A549 (cell line): ENCODE measurements at regions not wholly inside any gene's neighbourhood (a gene's known extent, or its start where the extent isn't known, plus 50 kb on each side); places are given as distances from the start of the nearest gene placed in this dataset.

ENCODE experiments used
- ATAC-seq, 2 experiments: fragments of 200-7000 bp in 1 of 2; fragments of >200 bp in 1 of 2; cut with Nextera tagmentation in 1 of 2; cut with Tn5 transposase in 1 of 2; 3 replicates each; pipeline versions ENCODE4 v1.8.0 to v1.9.1; 2018 to 2020; ENCODE audit warnings: mild to moderate bottlenecking in 1 of 2, moderate library complexity in 1 of 2
- CTCF ChIA-PET: fragments of 300-600 bp; sonication (Branson Sonifier 250); formaldehyde crosslinking; extraction: SDS; loops from one replicate; lab custom pipeline; 2021; ENCODE audit warnings: antibody characterized with exemption, inconsistent platforms; lab: Yijun Ruan, JAX
- POLR2A ChIA-PET: fragments of 350-600 bp; formaldehyde crosslinking; extraction: SDS; loops from one replicate; lab custom pipeline; 2021; ENCODE audit warnings: antibody characterized with exemption, inconsistent platforms; lab: Yijun Ruan, JAX
- DNase-seq, 2 experiments: peaks; one replicate each; pipeline versions ENCODE4 v3.0.0 to v3.0.0-alpha.2; 2011 to 2016; ENCODE audit warnings: low read depth in 1 of 2, low spot score in 1 of 2
- FAIRE-seq: peaks from 2 replicates; lab custom pipeline; 2011; peaks lifted over from hg19 to GRCh38; lab: Jason Lieb, UNC
- H3K27ac ChIP-seq, 2 experiments: fragments of >200 bp; sonication (Bioruptor Twin); formaldehyde crosslinking; 3 replicates each; pipeline ENCODE4 v1.5.1; 2016 to 2017
- H3K4me1 ChIP-seq: fragments of >200 bp; sonication (Bioruptor Twin); formaldehyde crosslinking; 3 replicates; pipeline ENCODE4 v1.6.1; 2016
- H3K4me2 ChIP-seq: fragments of >200 bp; sonication (Bioruptor Twin); formaldehyde crosslinking; 3 replicates; pipeline ENCODE4 v1.6.1; 2016
- H3K4me3 ChIP-seq: fragments of >200 bp; sonication (Bioruptor Twin); formaldehyde crosslinking; 3 replicates; pipeline ENCODE4 v1.5.1; 2016
- H3K9me3 ChIP-seq: fragments of >200 bp; sonication (Bioruptor Twin); formaldehyde crosslinking; 3 replicates; pipeline ENCODE4 v1.6.1; 2016
- ATOH8 ChIP-seq: fragments of 250-450 bp; sonication (Bioruptor Pico); IDR thresholded peaks from 2 replicates; pipeline ENCODE4 v1.5.0; 2020; ENCODE audit warnings: low read depth, mild to moderate bottlenecking, moderate library complexity
- BHLHE40 ChIP-seq: IDR thresholded peaks from 2 replicates; pipeline ENCODE4 v1.6.1; 2012; ENCODE audit warnings: low read depth, low read length, inconsistent platforms
- CHD4 ChIP-seq: fragments of 200-600 bp; sonication (generic); IDR thresholded peaks from 2 replicates; pipeline ENCODE4 v1.6.1; 2016; ENCODE audit warnings: antibody characterized with exemption, mild to moderate bottlenecking, borderline replicate concordance
- CTCF ChIP-seq: fragments of >200 bp; sonication (Bioruptor Twin); formaldehyde crosslinking; IDR thresholded peaks from 3 replicates; pipeline ENCODE4 v1.5.1; 2016
- ELK1 ChIP-seq: fragments of 150-350 bp; IDR thresholded peaks from 2 replicates; pipeline ENCODE4 v1.6.1; 2014; ENCODE audit warnings: low read depth, mild to moderate bottlenecking, low read length
- FOXS1 ChIP-seq: fragments of 250-450 bp; sonication (Bioruptor Pico); IDR thresholded peaks from 2 replicates; pipeline ENCODE4 v1.5.0; 2020; ENCODE audit warnings: mild to moderate bottlenecking, moderate library complexity
- HDAC2 ChIP-seq: fragments of 200-600 bp; sonication (generic); IDR thresholded peaks from 2 replicates; pipeline ENCODE4 v1.6.1; 2016
- HES2 ChIP-seq: fragments of >200 bp; sonication (Bioruptor Twin); formaldehyde crosslinking; IDR thresholded peaks from 2 replicates; pipeline ENCODE4 v1.6.1; 2016
- HMGXB4 ChIP-seq: fragments of 250-450 bp; sonication (Bioruptor Pico); IDR thresholded peaks from 2 replicates; pipeline ENCODE4 v1.5.0; 2021; ENCODE audit warnings: mild to moderate bottlenecking, moderate library complexity, borderline replicate concordance
- HOXB5 ChIP-seq: fragments of 250-450 bp; sonication (Bioruptor Pico); IDR thresholded peaks from 2 replicates; pipeline ENCODE4 v1.5.0; 2020; ENCODE audit warnings: mild to moderate bottlenecking, moderate library complexity
- JUNB ChIP-seq: fragments of >200 bp; sonication (Bioruptor Twin); formaldehyde crosslinking; IDR thresholded peaks from 2 replicates; pipeline ENCODE4 v1.6.1; 2016
- MAFK ChIP-seq: fragments of 450-650 bp; IDR thresholded peaks from 2 replicates; pipeline ENCODE4 v1.6.1; 2014; ENCODE audit not compliant: partially characterized antibody
- NFE2L2 ChIP-seq: fragments of 150-350 bp; conservative IDR thresholded peaks from 2 replicates; pipeline ENCODE4 v1.6.1; 2014; ENCODE audit warnings: low read length
- NPAS2 ChIP-seq: fragments of 250-450 bp; sonication (Bioruptor Pico); IDR thresholded peaks from 2 replicates; pipeline ENCODE4 v1.8.0; 2022; ENCODE audit warnings: mild to moderate bottlenecking, moderate library complexity, borderline replicate concordance
- NR3C1 ChIP-seq: fragments of >200 bp; sonication (Bioruptor Twin); formaldehyde crosslinking; IDR thresholded peaks from 3 replicates; pipeline ENCODE4 v1.6.1; 2017
- PHF8 ChIP-seq: fragments of 200-600 bp; sonication (generic); IDR thresholded peaks from 2 replicates; pipeline ENCODE4 v1.6.1; 2016; ENCODE audit warnings: low read depth, mild to moderate bottlenecking, antibody characterized with exemption, moderate library complexity, borderline replicate concordance
- REST ChIP-seq: fragments of 200-600 bp; sonication (generic); IDR thresholded peaks from 2 replicates; pipeline ENCODE4 v1.6.1; 2016; ENCODE audit warnings: antibody characterized with exemption, mild to moderate bottlenecking, moderate library complexity
- SREBF2 ChIP-seq: fragments of 450-650 bp; IDR thresholded peaks from 2 replicates; pipeline ENCODE4 v1.6.1; 2014; ENCODE audit warnings: mild to moderate bottlenecking, moderate library complexity
- TFCP2L1 ChIP-seq: fragments of 250-450 bp; sonication (Bioruptor Pico); IDR thresholded peaks from 2 replicates; pipeline ENCODE4 v1.5.0; 2021; ENCODE audit warnings: mild to moderate bottlenecking
- ZFP36 ChIP-seq: fragments of 450-650 bp; IDR thresholded peaks from 2 replicates; pipeline ENCODE4 v1.6.1; 2014; ENCODE audit warnings: borderline replicate concordance; ENCODE audit not compliant: partially characterized antibody
- ZNF302 ChIP-seq: fragments of 250-450 bp; sonication (Bioruptor Pico); IDR thresholded peaks from 2 replicates; pipeline ENCODE4 v1.9.0; 2021; ENCODE audit warnings: inconsistent platforms, mild to moderate bottlenecking, moderate library complexity
- ZSCAN20 ChIP-seq: fragments of 250-450 bp; sonication (Bioruptor Pico); IDR thresholded peaks from 2 replicates; pipeline ENCODE4 v1.8.0; 2022; ENCODE audit warnings: mild to moderate bottlenecking, moderate library complexity
- WGBS: methylation state at CpG from one replicate; pipeline ENCODE4 v1.1.6; 2017; ENCODE audit errors: missing lambda C conversion rate; 5-methylcytosine and 5-hydroxymethylcytosine counted together

- H3K4me2 ChIP-seq: no peak overlapping the region
- ChIA-PET POLR2A (no interaction called here), CTCF (no interaction called here)
- DNase-seq (no peak), FAIRE-seq (no peak), ATAC-seq (no peak)
- H3K4me3 ChIP-seq: no peak overlapping the region
- peaks cover 12% of the 10 kb centered on the region; the same call in 2 of the 3 replicates for H3K4me1 ChIP-seq
- TF ChIP-seq NPAS2 (CRISPR knock-in tag): no peak
- no peak for TF ChIP-seq REST
- TF ChIP-seq NFE2L2: no peak
- TF ChIP-seq ELK1: no peak
- TF ChIP-seq NR3C1: no peak
- TF ChIP-seq HDAC2: no peak
- TF ChIP-seq HES2: no peak
- no peak for TF ChIP-seq HOXB5
- TF ChIP-seq ZFP36: no peak
- no peak for TF ChIP-seq HMGXB4 (CRISPR knock-in tag)
- no peak for TF ChIP-seq SREBF2
- no peak overlapping the region for H3K27ac ChIP-seq
- WGBS: 41% methylated on average over 5 of the region's 5 CpGs
- H3K9me3 ChIP-seq: no peaks in the 10 kb centered on the region
Measured at GRCh38 chr14:89616852-89617341, 199.9 kb upstream of the FOXN3 start.

- TF ChIP-seq MAFK (no peak), HDAC2 (no peak), CTCF (no peak), ZSCAN20 (CRISPR knock-in tag) (no peak), NPAS2 (CRISPR knock-in tag) (no peak), FOXS1 (CRISPR knock-in tag) (no peak), SREBF2 (no peak), ATOH8 (CRISPR knock-in tag) (no peak), ZNF302 (CRISPR knock-in tag) (no peak), NR3C1 (no peak), CHD4 (no peak), JUNB (no peak), BHLHE40 (no peak), PHF8 (no peak), TFCP2L1 (CRISPR knock-in tag) (no peak)
- Histone ChIP-seq H3K4me2 (no peak overlapping the region), H3K9me3 (no peaks in the 10 kb centered on the region), H3K27ac (no peak overlapping the region), H3K4me3 (no peak overlapping the region), H3K4me1 (peaks cover 12% of the 10 kb centered on the region; the same call in 2 of the 3 replicates)
- ChIA-PET CTCF (no interaction called here), POLR2A (no interaction called here)
- 42% methylated on average over 2 of the region's 2 CpGs for WGBS
- DNase-seq (no peak), ATAC-seq (no peak), FAIRE-seq (no peak)
Measured at GRCh38 chr14:89616425-89616824, 199.4 kb upstream of the FOXN3 start.
